ENCODE measurements at regions not wholly inside any gene's neighbourhood (a gene's known extent, or its start where the extent isn't known, plus 50 kb on each side); places are given as distances from the start of the nearest gene placed in this dataset.

GRCh38 chr10:65294329-65294728 is 1631.5 kb upstream of the LRRTM3 start:
- no peaks in the 10 kb centered on the region for H3K9me3 ChIP-seq
- DNase-seq (no peak), ATAC-seq (peak; percentile 94)
- TF ChIP-seq CTCF (IDR thresholded peaks at IDR 0.05) = no peak
- no peak overlapping the region for H3K4me3 ChIP-seq
- intact Hi-C loops (cut with DNase I, micrococcal nuclease) = no loop called here
- H3K36me3 ChIP-seq (ENCODE audit: low read depth) = no peaks in the 10 kb centered on the region
- H3K4me1 ChIP-seq (ENCODE audit: low read depth) = no peaks in the 10 kb centered on the region

GRCh38 chr10:65301181-65301580 is 1624.7 kb upstream of the LRRTM3 start:
- ATAC-seq (no peak), DNase-seq (no peak)
- intact Hi-C loops (cut with DNase I, micrococcal nuclease) = no loop called here
- Histone ChIP-seq H3K4me3 (no peak overlapping the region), H3K4me1 (ENCODE audit: low read depth) (no peaks in the 10 kb centered on the region), H3K36me3 (ENCODE audit: low read depth) (no peaks in the 10 kb centered on the region), H3K9me3 (no peaks in the 10 kb centered on the region)
- TF ChIP-seq CTCF (IDR thresholded peaks at IDR 0.05) = no peak

GRCh38 chr10:65306201-65306600 is 1619.6 kb upstream of the LRRTM3 start:
- no peak overlapping the region for H3K4me3 ChIP-seq
- H3K4me1 ChIP-seq (ENCODE audit: low read depth) = no peaks in the 10 kb centered on the region
- no peaks in the 10 kb centered on the region for H3K36me3 ChIP-seq (ENCODE audit: low read depth)
- no peaks in the 10 kb centered on the region for H3K9me3 ChIP-seq
- no peak for TF ChIP-seq CTCF (IDR thresholded peaks at IDR 0.05)
- ATAC-seq = no peak
- no peak for DNase-seq
- intact Hi-C loops (cut with DNase I, micrococcal nuclease) = no loop called here

GRCh38 chr10:65312876-65313275 is 1613.0 kb upstream of the LRRTM3 start:
- ATAC-seq = no peak
- H3K36me3 ChIP-seq (ENCODE audit: low read depth) = no peaks in the 10 kb centered on the region
- no peak overlapping the region for H3K4me3 ChIP-seq
- no peaks in the 10 kb centered on the region for H3K4me1 ChIP-seq (ENCODE audit: low read depth)
- intact Hi-C loops (cut with DNase I, micrococcal nuclease) = no loop called here
- no peak for TF ChIP-seq CTCF (IDR thresholded peaks at IDR 0.05)
- no peaks in the 10 kb centered on the region for H3K9me3 ChIP-seq
- no peak for DNase-seq

GRCh38 chr10:65313406-65313805 is 1612.4 kb upstream of the LRRTM3 start:
- no peaks in the 10 kb centered on the region for H3K4me1 ChIP-seq (ENCODE audit: low read depth)
- H3K4me3 ChIP-seq = no peak overlapping the region
- DNase-seq (no peak), ATAC-seq (no peak)
- TF ChIP-seq CTCF (IDR thresholded peaks at IDR 0.05) = no peak
- H3K36me3 ChIP-seq (ENCODE audit: low read depth) = no peaks in the 10 kb centered on the region
- intact Hi-C loops (cut with DNase I, micrococcal nuclease) = no loop called here
- no peaks in the 10 kb centered on the region for H3K9me3 ChIP-seq

- Histone ChIP-seq H3K36me3 (ENCODE audit: low read depth) (no peaks in the 10 kb centered on the region), H3K4me3 (no peak overlapping the region), H3K9me3 (no peaks in the 10 kb centered on the region), H3K4me1 (ENCODE audit: low read depth) (no peaks in the 10 kb centered on the region)
- intact Hi-C loops (cut with DNase I, micrococcal nuclease) = no loop called here
- no peak for TF ChIP-seq CTCF (IDR thresholded peaks at IDR 0.05)
- peak; percentile 59 for ATAC-seq
- peak in 1 of 3 donors; percentile 9 for DNase-seq
Measured at GRCh38 chr10:65314253-65314652, 1611.6 kb upstream of the LRRTM3 start.
